ENCODE measurements at regions not wholly inside any gene's neighbourhood (a gene's known extent, or its start where the extent isn't known, plus 50 kb on each side); places are given as distances from the start of the nearest gene placed in this dataset.
A peak's percentile ranks its signal among the peaks of the same experiment; 100 is the strongest.

- H3K9me3 ChIP-seq (ENCODE audit: low read depth), result no peaks in the 10 kb centered on the region
- H3K4me2 ChIP-seq (ENCODE audit: unreplicated experiment), result no peak overlapping the region
- H3K27me3 ChIP-seq (replicated peaks; ENCODE audit: insufficient read depth), result peaks cover 24% of the 10 kb centered on the region
- no peak overlapping the region for H3K4me3 ChIP-seq
- H3F3A ChIP-seq (ENCODE audit: insufficient read depth), result no peaks in the 10 kb centered on the region
- H3K79me2 ChIP-seq (ENCODE audit: insufficient read depth), result no peaks in the 10 kb centered on the region
- DNase-seq, result peak; percentile 45
- H3K9ac ChIP-seq, result no peak overlapping the region
- TF ChIP-seq EZH2phosphoT487 (IDR thresholded peaks at IDR 0.05; ENCODE audit: insufficient read depth, low read depth) (no peak), EZH2 (IDR thresholded peaks at IDR 0.05; ENCODE audit: insufficient read depth, poor library complexity, severe bottlenecking) (no peak)
- in situ Hi-C loops (cut with MboI), result no loop called here
- H3K36me3 ChIP-seq (ENCODE audit: low read depth), result no peaks in the 10 kb centered on the region
- no peaks in the 10 kb centered on the region for H3K4me1 ChIP-seq (ENCODE audit: insufficient read depth)
- H2AFZ ChIP-seq, result no peak overlapping the region
- no peaks in the 10 kb centered on the region for H4K20me1 ChIP-seq (ENCODE audit: insufficient read depth)
- no peaks in the 10 kb centered on the region for H3K9me2 ChIP-seq (ENCODE audit: insufficient read depth)
- WGBS, 2 experiments (ENCODE audit: low coverage in 1 of 2, low lambda C conversion rate in 2 of 2, missing lambda C conversion rate in 2 of 2), result 21 to 26% methylated on average over 9 of the region's 9 CpGs
- no peak overlapping the region for H3K27ac ChIP-seq
Measured at GRCh38 chr13:44212633-44213396, 160.8 kb upstream of the SERP2 start.

DNA sequence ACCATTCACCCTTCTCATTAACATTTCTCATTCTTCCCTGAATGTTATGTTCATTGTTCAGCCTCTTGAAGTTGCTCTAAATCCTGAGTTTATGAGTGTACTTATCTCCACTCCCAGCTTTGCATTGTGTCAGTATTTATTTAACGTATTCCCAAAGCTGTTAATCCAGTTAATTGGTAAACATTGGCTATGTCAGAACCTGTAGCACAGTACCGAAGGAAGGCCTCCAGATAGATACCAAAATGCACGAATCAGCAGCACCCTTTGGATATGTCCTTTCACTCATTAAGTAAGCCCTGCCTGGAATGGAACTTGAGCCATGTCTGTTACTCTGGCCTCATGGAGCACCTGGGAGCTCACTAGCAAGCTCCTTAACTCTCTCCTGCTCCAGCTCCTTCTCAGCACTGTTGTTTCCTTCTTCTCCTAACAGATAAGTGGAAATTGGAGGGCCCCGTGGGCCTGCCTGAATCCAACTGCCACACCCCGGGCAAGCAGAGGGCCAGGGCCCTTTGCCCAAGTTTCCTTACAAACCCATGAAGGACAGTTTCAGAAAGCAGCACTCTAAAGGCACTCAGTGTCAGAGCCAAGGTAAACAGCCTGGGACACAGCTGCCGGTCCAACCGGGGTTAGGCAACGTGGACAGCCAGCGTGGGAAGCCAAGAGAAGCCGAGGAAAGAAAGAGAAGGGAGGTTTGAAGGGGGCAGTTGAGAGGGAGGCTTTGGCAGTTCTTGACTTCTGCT lies 155.0 kb upstream of the SERP2 start:
- Histone ChIP-seq H3K36me3 (ENCODE audit: low read depth) (no peaks in the 10 kb centered on the region), H3K79me2 (ENCODE audit: insufficient read depth) (no peaks in the 10 kb centered on the region), H3K27ac (no peak overlapping the region), H3K9me3 (ENCODE audit: low read depth) (no peaks in the 10 kb centered on the region), H2AFZ (no peak overlapping the region), H3F3A (ENCODE audit: insufficient read depth) (0 out of 2 replicates have a peak, but pooled peaks cover 3% of the 10 kb centered on the region), H3K9me2 (ENCODE audit: insufficient read depth) (no peaks in the 10 kb centered on the region), H3K9ac (no peak overlapping the region), H3K4me3 (no peak overlapping the region), H4K20me1 (ENCODE audit: insufficient read depth) (no peaks in the 10 kb centered on the region), H3K27me3 (replicated peaks; ENCODE audit: insufficient read depth) (no peaks in the 10 kb centered on the region), H3K4me1 (ENCODE audit: insufficient read depth) (no peaks in the 10 kb centered on the region), H3K4me2 (ENCODE audit: unreplicated experiment) (no peak overlapping the region)
- 29 to 33% methylated on average over 10 of the region's 10 CpGs for WGBS, 2 experiments (ENCODE audit: low coverage in 1 of 2, low lambda C conversion rate in 2 of 2, missing lambda C conversion rate in 2 of 2)
- TF ChIP-seq EZH2 (IDR thresholded peaks at IDR 0.05; ENCODE audit: insufficient read depth, poor library complexity, severe bottlenecking) (no peak), EZH2phosphoT487 (IDR thresholded peaks at IDR 0.05; ENCODE audit: insufficient read depth, low read depth) (no peak)
- in situ Hi-C loops (cut with MboI), result no loop called here
- no peak for DNase-seq

GRCh38 chr13:44219577-44220548 lies 153.8 kb upstream of the SERP2 start:
- Histone ChIP-seq H3K4me2 (ENCODE audit: unreplicated experiment) (no peak overlapping the region), H4K20me1 (ENCODE audit: insufficient read depth) (no peaks in the 10 kb centered on the region), H3K9me3 (ENCODE audit: low read depth) (no peaks in the 10 kb centered on the region), H3K9me2 (ENCODE audit: insufficient read depth) (no peaks in the 10 kb centered on the region), H3K79me2 (ENCODE audit: insufficient read depth) (no peaks in the 10 kb centered on the region), H2AFZ (no peak overlapping the region), H3K36me3 (ENCODE audit: low read depth) (no peaks in the 10 kb centered on the region), H3K9ac (no peak overlapping the region), H3F3A (ENCODE audit: insufficient read depth) (0 out of 2 replicates have a peak, but pooled peaks cover 3% of the 10 kb centered on the region), H3K27me3 (replicated peaks; ENCODE audit: insufficient read depth) (no peaks in the 10 kb centered on the region), H3K27ac (no peak overlapping the region), H3K4me3 (no peak overlapping the region), H3K4me1 (ENCODE audit: insufficient read depth) (no peaks in the 10 kb centered on the region)
- WGBS, 2 experiments (ENCODE audit: low coverage in 1 of 2, low lambda C conversion rate in 2 of 2, missing lambda C conversion rate in 2 of 2), result 80 to 82% methylated on average over 13 of the region's 13 CpGs
- in situ Hi-C loops (cut with MboI), result no loop called here
- DNase-seq, result peak; percentile 48
- no peak for TF ChIP-seq EZH2 (IDR thresholded peaks at IDR 0.05; ENCODE audit: insufficient read depth, poor library complexity, severe bottlenecking)
- no peak for TF ChIP-seq EZH2phosphoT487 (IDR thresholded peaks at IDR 0.05; ENCODE audit: insufficient read depth, low read depth)

DNA sequence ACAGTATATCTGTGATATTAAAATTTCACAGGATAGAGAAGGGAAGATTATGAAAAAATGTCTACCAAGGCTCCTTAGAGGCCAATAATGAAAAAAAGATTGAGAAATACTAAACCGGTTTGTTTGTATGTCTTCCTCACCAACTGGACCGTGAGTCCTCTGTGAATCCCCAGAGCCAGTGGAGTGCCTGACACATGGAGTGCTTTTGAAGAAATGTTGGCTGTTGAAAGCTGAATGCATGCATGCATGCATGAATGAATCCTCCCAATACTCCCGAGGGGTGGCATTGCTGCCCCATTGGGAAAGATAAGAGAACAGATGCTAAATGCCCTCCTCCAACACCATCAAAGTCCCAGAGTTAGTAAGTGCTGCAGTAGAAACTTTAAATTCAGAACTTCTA lies 152.7 kb upstream of the SERP2 start:
- Histone ChIP-seq H4K20me1 (ENCODE audit: insufficient read depth) (no peaks in the 10 kb centered on the region), H3K79me2 (ENCODE audit: insufficient read depth) (no peaks in the 10 kb centered on the region), H3K4me1 (ENCODE audit: insufficient read depth) (no peaks in the 10 kb centered on the region), H3K27ac (no peak overlapping the region), H3K4me3 (no peak overlapping the region), H3K4me2 (ENCODE audit: unreplicated experiment) (no peak overlapping the region), H3K9me2 (ENCODE audit: insufficient read depth) (no peaks in the 10 kb centered on the region), H3K27me3 (replicated peaks; ENCODE audit: insufficient read depth) (no peaks in the 10 kb centered on the region), H3K9me3 (ENCODE audit: low read depth) (no peaks in the 10 kb centered on the region), H2AFZ (no peak overlapping the region), H3K36me3 (ENCODE audit: low read depth) (no peaks in the 10 kb centered on the region), H3K9ac (no peak overlapping the region), H3F3A (ENCODE audit: insufficient read depth) (0 out of 2 replicates have a peak, but pooled peaks cover 3% of the 10 kb centered on the region)
- WGBS, 2 experiments (ENCODE audit: low coverage in 1 of 2, low lambda C conversion rate in 2 of 2, missing lambda C conversion rate in 2 of 2), result 9 to 13% methylated on average over 3 of the region's 3 CpGs
- no peak for TF ChIP-seq EZH2 (IDR thresholded peaks at IDR 0.05; ENCODE audit: insufficient read depth, poor library complexity, severe bottlenecking)
- TF ChIP-seq EZH2phosphoT487 (IDR thresholded peaks at IDR 0.05; ENCODE audit: insufficient read depth, low read depth), result no peak
- no peak for DNase-seq
- in situ Hi-C loops (cut with MboI), result no loop called here

Measured in GM23248 (cell line).